ENCODE measurements at regions not wholly inside any gene's neighbourhood (a gene's known extent, or its start where the extent isn't known, plus 50 kb on each side); places are given as distances from the start of the nearest gene placed in this dataset.

DNA sequence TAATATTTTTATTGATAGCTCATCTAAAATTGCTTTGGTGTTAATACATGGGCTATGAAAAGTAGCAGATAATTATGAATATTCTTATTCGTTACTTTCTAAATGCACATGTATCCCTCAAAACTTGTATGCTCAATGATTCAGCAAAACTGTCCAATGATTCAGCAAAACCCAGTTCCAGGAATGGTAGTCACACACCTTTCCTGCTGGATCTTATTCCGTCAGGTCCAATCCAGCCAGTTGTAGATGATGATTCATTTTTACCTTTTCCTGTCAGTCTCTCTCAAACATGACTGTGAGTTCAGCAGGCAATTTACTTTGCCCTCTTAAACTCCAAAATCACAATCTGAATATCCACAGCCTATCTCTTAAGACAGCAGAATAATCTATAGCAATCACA lies 1082.6 kb downstream of the EFNB2 start:
- no peak for TF ChIP-seq ZNF274 (IDR thresholded peaks at IDR 0.05; ENCODE audit: low read depth, low read length)

DNA sequence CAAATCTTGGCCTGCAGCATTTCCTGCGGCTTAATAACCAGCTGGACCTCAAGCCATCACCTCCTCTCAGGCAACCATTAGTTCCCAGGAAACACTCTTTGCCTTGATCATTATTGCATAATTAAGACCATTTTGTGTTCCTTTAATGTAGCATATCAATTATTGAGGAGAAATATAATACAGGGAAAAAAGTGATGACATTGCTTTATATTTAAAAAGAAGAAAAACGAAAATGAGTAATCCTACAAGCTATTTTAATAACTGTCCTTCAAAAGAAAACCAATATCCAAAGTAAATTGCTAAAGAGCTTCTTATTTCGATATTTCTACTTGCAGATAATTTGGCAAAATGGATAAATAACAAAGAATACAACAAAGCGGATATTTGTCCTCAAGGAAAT lies 1084.7 kb downstream of the EFNB2 start:
- no peak for TF ChIP-seq ZNF274 (IDR thresholded peaks at IDR 0.05; ENCODE audit: low read depth, low read length)
- H3K4me3 ChIP-seq (ENCODE audit: low read length) = no peak overlapping the region

More for the DNA sequence above, 1082.6 kb downstream of the EFNB2 start:
- H3K4me3 ChIP-seq (ENCODE audit: low read length) = no peak overlapping the region

DNA sequence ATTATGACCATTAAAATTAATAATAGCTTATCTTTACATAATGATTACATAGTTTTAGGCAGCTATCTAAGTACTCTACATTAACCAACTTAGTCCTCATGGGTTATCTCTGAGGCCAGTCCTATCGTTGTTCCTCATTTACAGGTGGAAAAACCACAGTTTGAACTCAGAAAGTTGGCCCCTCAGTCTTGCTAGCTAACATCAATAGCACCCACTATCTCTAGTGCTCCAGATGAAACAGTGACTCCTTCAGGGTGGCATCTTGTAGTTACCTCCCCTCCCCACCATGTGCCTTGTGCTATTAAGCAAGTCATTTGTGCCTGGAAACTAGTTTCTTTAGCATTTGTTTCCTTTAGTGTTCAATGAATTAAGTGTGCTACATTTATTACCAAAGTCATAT lies 1086.7 kb downstream of the EFNB2 start:
- H3K4me3 ChIP-seq (ENCODE audit: low read length) = no peak overlapping the region
- TF ChIP-seq ZNF274 (IDR thresholded peaks at IDR 0.05; ENCODE audit: low read depth, low read length) = no peak

DNA sequence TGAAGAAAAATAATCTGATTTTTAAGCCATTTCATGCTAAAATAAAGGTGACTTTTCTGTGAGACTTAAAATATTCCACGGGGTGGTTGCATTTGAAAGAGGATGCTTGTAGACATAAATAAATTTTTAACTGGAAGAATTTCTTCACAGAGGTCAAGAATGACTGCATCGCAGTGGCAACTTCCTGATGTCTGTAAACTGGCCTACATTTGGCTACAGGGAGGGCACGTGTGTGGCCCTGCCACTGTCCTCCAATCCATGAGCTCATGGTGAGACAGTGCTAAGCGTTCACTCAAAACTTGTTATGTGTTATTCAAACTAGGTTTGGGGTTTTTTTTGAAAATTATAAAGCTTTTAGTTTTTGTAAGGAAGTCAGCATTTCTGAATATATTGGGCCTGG lies 1089.3 kb downstream of the EFNB2 start:
- no peak overlapping the region for H3K4me3 ChIP-seq (ENCODE audit: low read length)
- TF ChIP-seq ZNF274 (IDR thresholded peaks at IDR 0.05; ENCODE audit: low read depth, low read length) = no peak

DNA sequence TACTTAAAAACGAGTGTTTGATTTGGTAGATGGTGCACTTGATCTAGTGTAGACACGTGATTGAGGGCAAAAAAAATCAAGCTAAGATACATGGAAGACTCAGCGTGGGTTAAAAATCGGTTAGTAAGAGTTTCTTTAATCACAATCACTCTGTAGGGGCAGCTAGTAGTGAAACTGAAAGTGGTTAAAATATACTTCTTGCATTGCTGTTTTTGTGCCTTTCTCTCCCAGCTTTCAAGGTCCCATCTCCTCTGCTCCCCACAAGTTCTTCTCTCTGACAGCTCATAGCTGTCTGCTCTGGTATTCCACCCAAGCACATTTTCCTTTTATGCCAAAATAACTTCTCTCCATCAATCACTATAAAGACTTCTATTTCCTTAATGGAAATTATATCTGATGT lies 1089.7 kb downstream of the EFNB2 start:
- no peak overlapping the region for H3K4me3 ChIP-seq (ENCODE audit: low read length)
- no peak for TF ChIP-seq ZNF274 (IDR thresholded peaks at IDR 0.05; ENCODE audit: low read depth, low read length)

DNA sequence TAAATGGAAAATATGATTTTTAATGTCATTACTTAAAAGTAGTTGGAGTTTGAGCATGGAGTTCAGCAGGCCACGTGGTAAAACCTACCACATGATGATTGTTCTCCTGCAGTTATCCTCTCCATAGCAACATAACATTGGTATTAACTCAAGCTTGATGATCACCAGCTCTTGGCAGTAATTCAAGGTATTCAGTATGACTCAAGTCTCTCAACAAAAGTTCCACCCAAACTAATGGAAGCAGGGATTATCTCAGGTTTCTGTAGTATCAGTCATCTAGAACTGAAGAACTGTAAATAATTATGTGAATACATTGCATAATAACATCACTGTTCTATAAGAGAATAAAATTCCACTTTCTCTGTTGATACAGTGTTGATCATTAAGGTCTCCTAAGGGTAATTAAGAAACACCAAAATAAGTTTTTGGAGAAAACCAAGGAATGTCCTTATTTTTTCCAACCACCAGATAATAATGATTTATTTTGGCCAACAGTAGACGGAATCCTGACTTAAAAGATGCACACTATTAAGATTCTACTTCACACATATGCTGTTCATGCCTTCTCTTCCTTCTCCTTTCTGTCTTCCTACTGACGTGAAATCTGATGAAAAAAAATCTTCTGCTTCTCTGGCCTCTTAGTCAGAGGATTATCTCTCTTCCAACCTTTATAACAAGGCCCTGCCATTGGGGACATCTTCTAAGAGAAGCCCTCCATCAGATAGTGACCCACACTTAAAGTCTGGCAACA lies 1092.3 kb downstream of the EFNB2 start:
- no peak for TF ChIP-seq ZNF274 (IDR thresholded peaks at IDR 0.05; ENCODE audit: low read depth, low read length)

DNA sequence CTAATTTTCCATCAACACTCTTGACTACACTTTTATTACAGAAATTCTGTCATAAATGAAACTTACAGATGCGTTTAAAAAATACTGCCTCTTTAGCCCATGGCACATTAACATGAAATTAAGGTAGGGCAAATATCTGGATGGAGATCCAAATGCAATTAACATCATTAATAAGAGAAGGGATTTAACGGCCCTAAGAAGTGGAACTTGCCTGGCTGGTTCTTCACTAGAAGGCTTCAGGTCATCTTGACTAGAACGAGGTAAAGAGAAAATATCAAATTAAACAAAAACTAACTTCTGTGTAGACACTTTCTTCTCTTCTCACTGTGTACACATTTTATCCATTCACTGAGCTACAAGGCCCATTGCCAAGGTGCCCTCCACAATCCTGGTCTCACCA lies 1093.4 kb downstream of the EFNB2 start:
- no peak overlapping the region for H3K4me3 ChIP-seq (ENCODE audit: low read length)
- no peak for TF ChIP-seq ZNF274 (IDR thresholded peaks at IDR 0.05; ENCODE audit: low read depth, low read length)

More for the DNA sequence above, 1092.3 kb downstream of the EFNB2 start:
- H3K4me3 ChIP-seq (ENCODE audit: low read length) = no peak overlapping the region

DNA sequence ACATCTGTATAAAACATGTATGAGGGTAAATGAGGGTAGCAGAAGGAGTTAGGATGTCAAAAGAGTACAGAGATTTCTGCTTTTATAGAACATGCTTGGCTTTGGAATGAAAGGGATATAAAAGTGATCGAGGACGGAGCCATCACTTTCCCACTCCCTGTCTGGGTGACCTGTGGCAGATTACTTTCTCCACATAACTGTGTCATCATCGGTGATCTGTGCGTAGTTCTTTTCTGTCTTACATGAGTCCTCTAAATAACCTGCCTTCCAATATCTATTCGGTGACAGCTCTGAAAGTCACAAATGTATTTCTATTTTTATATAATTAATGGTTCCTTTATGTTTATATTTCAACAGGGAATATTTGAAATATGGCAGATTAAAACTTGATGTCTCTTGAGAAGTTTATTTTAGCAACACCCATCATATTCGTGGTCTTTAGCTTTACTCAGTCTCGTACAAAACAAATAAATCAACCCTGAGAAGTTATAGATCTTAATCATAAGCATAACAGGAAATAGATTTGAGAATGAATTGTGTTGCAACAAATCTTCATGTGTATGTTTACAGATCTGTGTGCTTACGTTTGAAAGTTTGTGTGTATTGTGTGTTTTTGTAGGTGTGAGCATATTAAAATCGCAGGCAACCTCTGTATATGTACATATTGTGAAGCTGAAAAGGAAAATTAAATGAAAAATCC lies 1094.3 kb downstream of the EFNB2 start:
- TF ChIP-seq ZNF274 (IDR thresholded peaks at IDR 0.05; ENCODE audit: low read depth, low read length) = no peak
- no peak overlapping the region for H3K4me3 ChIP-seq (ENCODE audit: low read length)

DNA sequence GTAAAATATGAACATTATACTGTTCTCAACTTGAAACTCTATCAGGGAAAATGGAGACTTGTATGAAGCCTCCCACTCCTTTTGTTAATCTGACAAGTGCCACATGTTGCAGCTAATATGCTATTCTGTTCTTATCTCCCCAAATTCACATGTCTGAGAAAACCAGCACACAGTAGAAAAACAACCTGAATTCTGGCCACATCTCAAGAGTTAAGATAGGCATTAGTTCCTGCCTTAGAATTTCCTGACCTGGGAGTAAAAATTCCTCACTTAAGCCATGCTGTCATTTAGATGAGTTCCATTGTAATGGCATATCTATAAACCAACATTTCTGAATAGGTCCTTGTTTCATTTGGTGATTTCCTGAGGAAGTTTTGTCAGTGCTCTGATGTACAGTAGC lies 1098.5 kb downstream of the EFNB2 start:
- no peak for TF ChIP-seq ZNF274 (IDR thresholded peaks at IDR 0.05; ENCODE audit: low read depth, low read length)
- no peak overlapping the region for H3K4me3 ChIP-seq (ENCODE audit: low read length)

DNA sequence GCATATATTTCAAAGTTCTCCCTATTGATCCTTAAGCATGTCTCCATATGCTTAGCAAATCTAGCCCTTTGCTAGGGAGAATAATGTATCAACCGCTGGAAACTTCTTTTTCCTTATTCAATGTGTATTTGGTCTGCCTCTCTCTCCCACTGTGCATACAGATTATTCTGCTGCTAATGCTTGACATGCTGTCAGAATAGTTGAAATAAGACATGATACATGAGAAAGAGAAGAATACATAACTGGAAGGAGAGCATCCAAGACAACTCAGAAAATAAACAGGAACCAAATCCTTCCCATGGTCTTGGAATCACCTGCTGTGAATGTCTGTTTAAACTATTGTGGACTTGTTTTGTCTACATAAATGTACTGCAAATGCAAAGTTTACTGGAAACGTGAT lies 1103.0 kb downstream of the EFNB2 start:
- TF ChIP-seq ZNF274 (IDR thresholded peaks at IDR 0.05; ENCODE audit: low read depth, low read length) = no peak
- H3K4me3 ChIP-seq (ENCODE audit: low read length) = no peak overlapping the region

DNA sequence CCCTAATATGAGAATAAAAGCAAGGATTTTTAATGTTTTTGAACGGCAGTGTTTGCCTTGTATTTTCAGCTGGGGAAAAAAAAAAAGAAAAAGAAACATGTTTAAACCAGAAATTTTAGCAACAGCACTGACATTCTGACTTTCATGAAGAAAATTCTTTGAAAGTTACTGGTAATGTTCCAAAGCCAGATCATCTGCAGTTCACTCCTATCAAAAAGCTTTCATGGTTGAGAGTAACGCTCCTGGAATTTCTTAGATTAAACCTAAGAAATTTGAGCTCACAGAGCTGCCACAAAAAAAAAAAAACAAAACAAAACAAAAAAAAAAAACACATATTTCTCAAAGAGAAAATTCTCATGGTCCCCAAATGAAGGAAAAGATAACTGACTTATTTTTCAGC lies 1106.7 kb downstream of the EFNB2 start:
- no peak overlapping the region for H3K4me3 ChIP-seq (ENCODE audit: low read length)
- TF ChIP-seq ZNF274 (IDR thresholded peaks at IDR 0.05; ENCODE audit: low read depth, low read length) = no peak

DNA sequence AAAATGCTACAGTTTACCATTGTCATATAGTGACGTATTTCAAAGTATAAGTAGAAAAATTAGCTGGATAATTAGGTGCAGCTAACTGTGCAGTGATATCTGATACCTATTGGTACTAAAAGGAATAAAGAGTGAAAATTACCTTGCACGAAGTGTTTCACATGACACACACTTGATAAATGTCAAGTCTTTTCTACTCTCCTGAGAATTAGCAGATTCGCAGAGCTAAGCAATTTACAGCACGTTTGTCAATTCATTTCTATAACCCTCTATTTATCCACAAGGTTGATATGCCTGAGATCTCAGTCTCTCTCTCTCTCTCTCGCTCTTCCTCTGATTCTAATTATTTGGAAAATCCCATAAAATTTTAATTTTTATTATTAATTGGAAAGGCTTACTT lies 1109.0 kb downstream of the EFNB2 start:
- TF ChIP-seq ZNF274 (IDR thresholded peaks at IDR 0.05; ENCODE audit: low read depth, low read length) = no peak
- no peak overlapping the region for H3K4me3 ChIP-seq (ENCODE audit: low read length)

DNA sequence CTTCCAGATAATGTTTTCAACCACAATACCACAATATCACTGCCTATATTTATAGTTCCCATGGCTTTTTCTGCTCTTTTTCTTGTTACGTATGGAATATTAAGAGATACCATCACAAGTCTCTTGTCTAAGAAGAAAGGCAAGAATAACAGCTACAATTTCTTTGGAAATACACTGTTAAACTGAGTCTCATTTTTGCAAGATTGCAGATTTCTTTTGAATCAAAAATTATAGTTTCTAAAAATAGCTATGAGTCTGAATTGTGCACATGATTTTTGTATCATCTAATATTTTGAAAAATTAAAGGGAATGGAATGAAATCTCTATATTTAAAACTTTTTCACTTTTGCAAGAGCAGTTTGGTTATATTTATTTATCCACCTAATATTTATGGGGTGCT lies 1120.8 kb downstream of the EFNB2 start:
- no peak overlapping the region for H3K4me3 ChIP-seq (ENCODE audit: low read length)
- TF ChIP-seq ZNF274 (IDR thresholded peaks at IDR 0.05; ENCODE audit: low read depth, low read length) = no peak

DNA sequence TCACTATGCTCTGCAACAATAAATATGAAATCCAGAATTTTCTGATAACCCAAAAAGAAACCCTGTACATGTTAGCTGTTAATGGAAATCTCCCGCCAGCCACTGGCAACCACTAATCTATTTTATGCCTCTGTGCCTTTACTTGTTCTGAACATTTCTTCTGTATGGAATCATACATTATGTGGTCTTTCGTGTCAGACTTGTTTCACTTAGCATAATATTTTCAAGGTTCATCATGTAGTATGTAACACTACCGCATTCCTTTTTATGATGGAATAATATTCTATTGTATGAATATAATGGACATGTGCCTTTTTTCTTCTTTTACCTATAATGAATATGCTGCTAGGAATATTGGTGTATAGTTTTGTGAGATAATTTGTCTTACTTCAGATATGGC lies 1123.3 kb downstream of the EFNB2 start:
- no peak overlapping the region for H3K4me3 ChIP-seq (ENCODE audit: low read length)
- no peak for TF ChIP-seq ZNF274 (IDR thresholded peaks at IDR 0.05; ENCODE audit: low read depth, low read length)

DNA sequence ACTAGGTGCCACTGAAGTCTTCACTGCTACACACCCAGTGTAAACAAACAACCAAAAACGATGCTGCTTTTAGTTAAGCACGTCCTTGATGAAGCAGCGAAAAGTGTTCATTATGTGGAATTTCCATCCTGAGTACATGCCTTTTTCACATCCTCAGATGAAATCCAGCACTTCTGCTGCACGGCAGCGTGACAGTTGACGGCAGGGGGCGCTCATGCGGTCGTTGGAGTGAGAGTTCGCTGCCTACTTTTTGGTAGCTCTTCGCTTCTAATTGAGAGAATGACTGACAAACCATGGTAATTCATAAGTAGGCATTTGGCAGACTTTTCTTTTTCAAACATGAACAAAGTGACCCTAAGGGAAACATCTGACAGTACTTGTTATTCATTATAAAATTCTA lies 1124.9 kb downstream of the EFNB2 start:
- H3K4me3 ChIP-seq (ENCODE audit: low read length) = no peak overlapping the region
- TF ChIP-seq ZNF274 (IDR thresholded peaks at IDR 0.05; ENCODE audit: low read depth, low read length) = no peak

Data from GM08714 (cell line).